Caco-2 (cell line): ENCODE measurements at regions not wholly inside any gene's neighbourhood (a gene's known extent, or its start where the extent isn't known, plus 50 kb on each side); places are given as distances from the start of the nearest gene placed in this dataset.

Experiments used
- BruUV-seq: library from RNA; stranded (reverse); fragments of 400-500 nt; replicated peaks from 2 replicates; lab custom pipeline; 2021; lab: Mats Ljungman, UMichigan
- CTCF ChIA-PET: fragments of 300-600 bp; sonication (Branson Sonifier 250); formaldehyde crosslinking; loops from one replicate; lab custom pipeline; 2022; ENCODE audit warnings: antibody characterized with exemption; lab: Charles Lee
- POLR2A ChIA-PET: fragments of 300-600 bp; sonication (Branson Sonifier 250); formaldehyde crosslinking; loops from one replicate; lab custom pipeline; 2022; ENCODE audit warnings: antibody characterized with exemption; lab: Charles Lee
- DNase-seq, 2 experiments: peaks; one replicate each; pipeline versions ENCODE4 v3.0.0 to v3.0.0-alpha.2; 2020 to 2022
- H3K27me3 ChIP-seq: replicated peaks from 2 replicates; pipeline ENCODE4 v1.6.0; 2011; ENCODE audit warnings: low read length; ENCODE audit not compliant: control insufficient read depth, insufficient read depth
- H3K36me3 ChIP-seq: 2 replicates; pipeline ENCODE4 v1.5.1; 2011; ENCODE audit warnings: low read length; ENCODE audit not compliant: control insufficient read depth, insufficient read depth
- H3K4me1 ChIP-seq: fragments of 250-450 bp; sonication (Bioruptor Pico); 2 replicates; pipeline ENCODE4 v1.5.1; 2020; ENCODE audit warnings: mild to moderate bottlenecking
- H3K4me3 ChIP-seq: 2 replicates; pipeline ENCODE4 v1.5.1; 2011; ENCODE audit warnings: low read depth, mild to moderate bottlenecking, control low read depth, low read length
- H3K9me3 ChIP-seq: fragments of 250-450 bp; sonication (Bioruptor Pico); 2 replicates; pipeline ENCODE4 v1.5.1; 2020; ENCODE audit warnings: mild to moderate bottlenecking, moderate library complexity
- H3K27ac Mint-ChIP-seq: one replicate; pipeline ENCODE4 v1.8.0; 2022; ENCODE audit warnings: mixed read lengths; ENCODE audit not compliant: unreplicated experiment
- H3K27me3 Mint-ChIP-seq: one replicate; pipeline ENCODE4 v1.8.0; 2022; ENCODE audit warnings: mixed read lengths; ENCODE audit not compliant: insufficient read depth, unreplicated experiment
- H3K36me3 Mint-ChIP-seq: one replicate; pipeline ENCODE4 v1.8.0; 2022; ENCODE audit warnings: mild to moderate bottlenecking, mixed read lengths; ENCODE audit not compliant: insufficient read depth, unreplicated experiment
- H3K4me1 Mint-ChIP-seq: one replicate; pipeline ENCODE4 v1.8.0; 2022; ENCODE audit warnings: low read depth, mixed read lengths; ENCODE audit not compliant: unreplicated experiment
- H3K4me3 Mint-ChIP-seq: one replicate; pipeline ENCODE4 v1.8.0; 2022; ENCODE audit warnings: mild to moderate bottlenecking, moderate library complexity, mixed read lengths; ENCODE audit not compliant: unreplicated experiment
- H3K9me3 Mint-ChIP-seq: one replicate; pipeline ENCODE4 v1.8.0; 2022; ENCODE audit warnings: mixed read lengths; ENCODE audit not compliant: unreplicated experiment
- CTCF ChIP-seq, 2 experiments: fragments of 200-600 bp in 1 of 2; IDR thresholded peaks; 1 replicate in 1 of 2; 2 replicates in 1 of 2; pipeline versions ENCODE4 v1.5.1 to v1.8.0; 2011 to 2022; ENCODE audit warnings: antibody characterized with exemption in 1 of 2, control low read depth in 1 of 2, inconsistent platforms in 1 of 2, low read depth in 1 of 2, low read length in 1 of 2, mild to moderate bottlenecking in 1 of 2, moderate library complexity in 1 of 2; ENCODE audit not compliant: insufficient read depth in 1 of 2, severe bottlenecking in 1 of 2, unreplicated experiment in 1 of 2
- intact Hi-C: fragments of 100-400 bp; cut with micrococcal nuclease; formaldehyde crosslinking; loops from one replicate; pipeline ENCODE4 v1.10.0; 2022; ENCODE audit not compliant: unreplicated experiment

DNA sequence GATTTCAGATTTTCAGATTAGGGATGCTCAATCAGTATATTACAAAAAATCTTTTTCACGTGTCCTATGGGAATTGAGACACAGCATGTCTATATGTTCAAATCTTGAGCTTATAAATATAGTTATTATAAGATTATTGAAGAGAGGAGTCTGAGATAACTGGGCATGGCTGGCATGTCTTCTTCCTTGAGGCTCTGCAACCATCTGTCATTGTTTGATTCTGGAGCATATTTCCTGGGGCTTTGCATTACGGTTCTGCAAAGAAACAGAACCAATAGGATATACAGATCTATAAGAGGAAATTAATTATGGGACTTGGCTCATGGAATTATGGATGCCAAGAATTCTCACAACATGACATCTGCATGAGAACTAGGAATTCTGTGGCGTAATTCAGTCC lies 386.1 kb downstream of the SOCS6 start:
- no peaks in the 10 kb centered on the region for H3K9me3 Mint-ChIP-seq
- no peaks in the 10 kb centered on the region for H3K9me3 ChIP-seq
- no peaks in the 10 kb centered on the region for H3K36me3 Mint-ChIP-seq
- no peaks in the 10 kb centered on the region for H3K36me3 ChIP-seq
- no TSS peak for BruUV-seq
- no peaks in the 10 kb centered on the region for H3K4me1 Mint-ChIP-seq
- H3K27ac Mint-ChIP-seq, result no peak overlapping the region
- no peaks in the 10 kb centered on the region for H3K4me1 ChIP-seq
- POLR2A ChIA-PET, result no interaction called here
- H3K4me3 ChIP-seq, result no peak overlapping the region
- no peak overlapping the region for H3K4me3 Mint-ChIP-seq
- H3K27me3 Mint-ChIP-seq, result no peaks in the 10 kb centered on the region
- no peaks in the 10 kb centered on the region for H3K27me3 ChIP-seq
- CTCF ChIA-PET, result no interaction called here
- intact Hi-C loops, result no loop called here
- no peak for TF ChIP-seq CTCF (IDR thresholded peaks at IDR 0.05; ENCODE audit: insufficient read depth in 1 of 2, low read depth in 1 of 2, low read length in 1 of 2, severe bottlenecking in 1 of 2, unreplicated experiment in 1 of 2)
- DNase-seq, result no peak

DNA sequence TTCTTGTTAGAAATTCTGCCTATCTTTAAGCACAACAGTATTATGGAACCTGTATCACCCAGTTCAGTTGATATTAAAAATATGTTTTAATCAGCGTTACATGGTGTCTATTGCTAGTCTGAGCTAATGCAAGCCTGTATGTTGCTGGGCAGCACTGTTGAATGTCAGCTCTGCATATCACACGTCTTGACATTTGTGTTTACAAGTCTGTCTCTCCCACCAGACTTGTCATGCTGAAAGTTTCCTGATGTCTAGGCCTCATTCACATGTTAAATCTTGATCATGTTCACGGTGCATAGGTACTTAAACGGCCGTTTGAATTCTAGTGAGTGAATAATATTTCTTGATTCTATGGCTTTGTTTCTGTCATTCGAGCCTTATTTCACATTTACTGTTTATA lies 385.0 kb downstream of the SOCS6 start:
- ChIA-PET POLR2A (no interaction called here), CTCF (no interaction called here)
- H3K9me3 ChIP-seq, result no peaks in the 10 kb centered on the region

DNA sequence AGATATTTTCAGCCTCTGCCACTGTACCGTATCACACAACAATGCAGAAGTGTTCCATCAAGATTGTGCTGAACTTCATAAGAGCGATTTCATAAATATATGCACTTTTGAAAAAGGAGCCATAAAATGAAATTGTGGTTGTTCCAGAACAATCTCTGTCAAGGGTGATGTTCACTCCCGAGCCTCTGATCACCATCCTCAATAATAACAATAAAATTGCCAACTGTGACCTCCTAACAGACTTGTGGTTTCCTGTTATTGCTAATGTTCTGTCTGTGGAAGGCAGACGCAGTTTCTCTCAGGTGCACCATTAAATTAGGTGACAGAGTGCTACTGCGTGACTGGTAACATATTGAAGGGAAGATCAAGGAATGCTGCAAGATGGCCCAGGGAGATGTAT lies 383.7 kb downstream of the SOCS6 start:
- BruUV-seq, result no TSS peak
- no peak overlapping the region for H3K4me3 Mint-ChIP-seq
- no peak for TF ChIP-seq CTCF (IDR thresholded peaks at IDR 0.05; ENCODE audit: insufficient read depth in 1 of 2, low read depth in 1 of 2, low read length in 1 of 2, severe bottlenecking in 1 of 2, unreplicated experiment in 1 of 2)
- Histone ChIP-seq H3K36me3 (no peaks in the 10 kb centered on the region), H3K4me3 (no peak overlapping the region), H3K27me3 (no peaks in the 10 kb centered on the region), H3K9me3 (no peaks in the 10 kb centered on the region), H3K4me1 (no peaks in the 10 kb centered on the region)
- intact Hi-C loops, result no loop called here
- no peaks in the 10 kb centered on the region for H3K9me3 Mint-ChIP-seq
- no peak for DNase-seq
- ChIA-PET CTCF (no interaction called here), POLR2A (no interaction called here)
- no peaks in the 10 kb centered on the region for H3K4me1 Mint-ChIP-seq
- no peaks in the 10 kb centered on the region for H3K27me3 Mint-ChIP-seq
- no peaks in the 10 kb centered on the region for H3K36me3 Mint-ChIP-seq
- no peak overlapping the region for H3K27ac Mint-ChIP-seq

More for the DNA sequence above, 385.0 kb downstream of the SOCS6 start:
- intact Hi-C loops, result no loop called here
- no peaks in the 10 kb centered on the region for H3K4me1 Mint-ChIP-seq
- H3K9me3 Mint-ChIP-seq, result no peaks in the 10 kb centered on the region
- no peaks in the 10 kb centered on the region for H3K27me3 ChIP-seq
- H3K36me3 ChIP-seq, result no peaks in the 10 kb centered on the region
- H3K4me1 ChIP-seq, result no peaks in the 10 kb centered on the region
- no peak for DNase-seq
- H3K4me3 Mint-ChIP-seq, result no peak overlapping the region
- TF ChIP-seq CTCF (IDR thresholded peaks at IDR 0.05; ENCODE audit: insufficient read depth in 1 of 2, low read depth in 1 of 2, low read length in 1 of 2, severe bottlenecking in 1 of 2, unreplicated experiment in 1 of 2), result no peak
- no peaks in the 10 kb centered on the region for H3K27me3 Mint-ChIP-seq
- BruUV-seq, result no TSS peak
- H3K27ac Mint-ChIP-seq, result no peak overlapping the region
- no peaks in the 10 kb centered on the region for H3K36me3 Mint-ChIP-seq
- H3K4me3 ChIP-seq, result no peak overlapping the region
